Esophagus squamous epithelium (tissue), 4 donors: ENCODE measurements at regions not wholly inside any gene's neighbourhood (a gene's known extent, or its start where the extent isn't known, plus 50 kb on each side); places are given as distances from the start of the nearest gene placed in this dataset.

Experiments
- CTCF ChIP-seq, 6 experiments: fragments of 450-650 bp in 4 of 6; fragments of 200-600 bp in 2 of 6; sonication (generic) in 2 of 6; IDR thresholded peaks; one replicate each; pipeline ENCODE4 v1.5.1; 2016 to 2019; ENCODE audit warnings: antibody characterized with exemption in 6 of 6, mild to moderate bottlenecking in 4 of 6, moderate library complexity in 4 of 6
- POLR2A ChIP-seq, 4 donors: fragments of 450-650 bp; IDR thresholded peaks; one replicate each; pipeline ENCODE4 v1.6.1; 2017; ENCODE audit warnings: antibody characterized with exemption in 4 of 4, mild to moderate bottlenecking in 4 of 4, moderate library complexity in 3 of 4

- TF ChIP-seq POLR2A (IDR thresholded peaks at IDR 0.05): no peak
- TF ChIP-seq CTCF (IDR thresholded peaks at IDR 0.05): no peak
These were observed 184.7 kb upstream of the ZCCHC13 start for GRCh38 chrX:74119016-74119910.
